ENCODE measurements at regions not wholly inside any gene's neighbourhood (a gene's known extent, or its start where the extent isn't known, plus 50 kb on each side); places are given as distances from the start of the nearest gene placed in this dataset.

GRCh38 chr5:128904805-128905567 lies 60.3 kb upstream of the SLC27A6 start:
- DNase-seq: no peak

DNA sequence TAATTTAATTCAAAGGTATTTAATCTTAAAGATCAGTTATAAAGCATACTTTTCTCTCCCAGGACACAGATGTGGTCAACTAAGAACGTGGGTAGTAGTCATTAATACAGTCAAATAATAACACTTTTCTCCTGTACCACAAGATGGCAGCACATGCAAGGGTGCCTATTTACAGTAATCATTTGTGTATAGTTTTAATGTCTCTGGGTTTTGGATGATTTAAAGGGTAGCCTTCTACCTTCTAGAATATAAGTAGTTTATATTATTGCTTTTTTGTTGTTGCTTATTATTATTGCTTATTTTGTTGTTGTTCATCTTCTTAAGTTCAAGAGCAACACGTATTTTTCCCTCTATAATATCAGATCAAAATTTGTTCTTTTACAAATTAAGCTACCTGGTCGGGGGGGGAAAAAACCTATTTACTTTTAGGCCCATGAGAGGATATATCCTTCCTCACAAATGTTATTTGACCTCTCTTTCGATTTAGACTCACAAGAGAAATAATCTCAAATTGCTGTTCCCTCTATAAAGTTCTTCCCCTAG lies 59.6 kb upstream of the SLC27A6 start:
- peak; percentile 39 for DNase-seq

DNA sequence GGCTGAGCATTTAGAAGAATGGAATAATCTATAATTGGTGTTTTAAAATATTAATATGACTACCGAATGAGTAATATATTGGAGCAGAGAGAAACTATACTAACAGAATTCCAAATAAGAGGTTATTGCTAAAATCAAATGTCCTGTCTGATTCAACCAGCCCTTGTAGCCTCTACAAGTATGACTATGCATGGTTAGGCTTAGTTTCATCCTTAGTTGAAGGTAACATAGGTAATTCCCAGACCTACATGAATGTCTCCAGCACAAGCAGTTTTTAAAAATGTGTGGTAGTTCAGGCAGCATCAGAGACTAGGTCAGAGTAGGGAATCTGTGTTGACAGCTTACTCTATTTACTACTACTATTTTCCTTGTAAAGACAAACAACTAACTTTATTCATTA lies 51.7 kb upstream of the SLC27A6 start:
- peak; percentile 14 for DNase-seq
